SU-DHL-6 (cell line): ENCODE measurements at regions not wholly inside any gene's neighbourhood (a gene's known extent, or its start where the extent isn't known, plus 50 kb on each side); places are given as distances from the start of the nearest gene placed in this dataset.

Experiments used
- H2AFZ ChIP-seq: fragments of 200-600 bp; sonication (generic); 2 replicates; pipeline ENCODE4 v1.6.1; 2014; ENCODE audit warnings: low read depth, mild to moderate bottlenecking, moderate library complexity, mixed read lengths, antibody characterized with exemption, low read length; ENCODE audit not compliant: severe bottlenecking
- H3F3A ChIP-seq: fragments of 200-600 bp; shearing (Covaris generic); 2 replicates; pipeline ENCODE4 v1.6.0; 2016; ENCODE audit warnings: antibody characterized with exemption, mild to moderate bottlenecking; ENCODE audit not compliant: insufficient read depth
- H3K27ac ChIP-seq: fragments of 200-600 bp; sonication (generic); 2 replicates; pipeline ENCODE4 v1.5.1; 2016; ENCODE audit warnings: low read depth, mild to moderate bottlenecking, low read length, moderate library complexity, mixed read lengths
- H3K27me3 ChIP-seq: fragments of 200-600 bp; sonication (generic), shearing (Covaris generic); 2 replicates; pipeline ENCODE4 v1.6.0; 2014; ENCODE audit warnings: mild to moderate bottlenecking, low read length
- H3K36me3 ChIP-seq: fragments of 200-600 bp; sonication (generic); 2 replicates; pipeline ENCODE4 v1.6.1; 2014; ENCODE audit warnings: mild to moderate bottlenecking, low read length, mixed read lengths
- H3K4me2 ChIP-seq: fragments of 300-600, 200-600 bp; shearing (Covaris generic), sonication (generic); 2 replicates; pipeline ENCODE4 v1.6.0; 2014; ENCODE audit warnings: low read length, low read depth, mild to moderate bottlenecking; ENCODE audit not compliant: poor library complexity, severe bottlenecking
- H3K4me3 ChIP-seq: fragments of 200-600 bp; sonication (generic); 2 replicates; pipeline ENCODE4 v1.5.1; 2014; ENCODE audit warnings: antibody characterized with exemption, low read length, mild to moderate bottlenecking, mixed read lengths; ENCODE audit not compliant: insufficient read depth, poor library complexity, severe bottlenecking
- H3K79me2 ChIP-seq: fragments of 200-600 bp; sonication (generic); 2 replicates; pipeline ENCODE4 v1.6.1; 2014; ENCODE audit warnings: mild to moderate bottlenecking, low read length, moderate library complexity; ENCODE audit not compliant: insufficient read depth
- H3K9ac ChIP-seq: fragments of 200-600 bp; sonication (generic); 2 replicates; pipeline ENCODE4 v1.7.0; 2014; ENCODE audit warnings: mild to moderate bottlenecking, low read length
- H3K9me2 ChIP-seq: fragments of 200-600 bp; sonication (generic); replicated peaks from 2 replicates; pipeline ENCODE4 v1.6.1; 2014; ENCODE audit warnings: low read length; ENCODE audit not compliant: insufficient read depth
- H3K9me3 ChIP-seq: fragments of 200-600 bp; sonication (generic); 2 replicates; pipeline ENCODE4 v1.6.1; 2014; ENCODE audit warnings: low read length, mixed read lengths; ENCODE audit not compliant: insufficient read depth
- H4K20me1 ChIP-seq: fragments of 200-600 bp; sonication (generic); 2 replicates; pipeline ENCODE4 v1.6.1; 2014; ENCODE audit warnings: low read depth, mild to moderate bottlenecking, antibody characterized with exemption, low read length, moderate library complexity, mixed read lengths
- EZH2phosphoT487 ChIP-seq: fragments of 200-600 bp; sonication (generic), shearing (Covaris generic); conservative IDR thresholded peaks from 2 replicates; pipeline ENCODE4 v1.6.1; 2018; ENCODE audit warnings: mild to moderate bottlenecking, antibody characterized with exemption, low read length, moderate library complexity, mixed read lengths
- TF ChIP-seq, protein P1 (sequence below): fragments of 200-600 bp; sonication (generic); IDR thresholded peaks from one replicate; pipeline ENCODE4 v1.5.1; 2017; ENCODE audit warnings: antibody characterized with exemption, mild to moderate bottlenecking, low read length, moderate library complexity; ENCODE audit not compliant: insufficient read depth, poor library complexity, severe bottlenecking

DNA sequence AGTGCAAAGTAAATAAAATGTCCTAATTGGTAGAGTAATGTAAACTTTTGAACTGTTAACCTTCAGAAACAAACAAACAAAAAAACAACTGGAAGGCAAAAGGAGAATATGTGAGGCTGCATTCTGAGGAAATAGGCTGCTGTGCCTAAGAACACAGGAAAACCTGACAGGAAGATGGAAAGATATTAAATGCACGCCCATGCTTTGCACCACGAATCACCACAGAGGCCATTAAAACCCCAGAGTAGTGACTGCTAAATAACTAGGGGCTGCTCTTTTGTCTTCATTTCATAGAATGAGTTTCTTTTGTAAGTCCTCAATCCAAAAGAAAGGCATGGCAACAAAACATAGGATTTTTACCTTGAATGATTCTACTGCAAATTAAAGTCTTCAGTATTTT, 436.0 kb downstream of the RAB38 start:
- H3K27me3 ChIP-seq: no peaks in the 10 kb centered on the region
- H3K36me3 ChIP-seq: no peaks in the 10 kb centered on the region
- no peaks in the 10 kb centered on the region for H4K20me1 ChIP-seq
- no peaks in the 10 kb centered on the region for H3K9me2 ChIP-seq
- no peak overlapping the region for H3K4me3 ChIP-seq
- no peak overlapping the region for H3K9ac ChIP-seq
- TF ChIP-seq, protein P1, sequence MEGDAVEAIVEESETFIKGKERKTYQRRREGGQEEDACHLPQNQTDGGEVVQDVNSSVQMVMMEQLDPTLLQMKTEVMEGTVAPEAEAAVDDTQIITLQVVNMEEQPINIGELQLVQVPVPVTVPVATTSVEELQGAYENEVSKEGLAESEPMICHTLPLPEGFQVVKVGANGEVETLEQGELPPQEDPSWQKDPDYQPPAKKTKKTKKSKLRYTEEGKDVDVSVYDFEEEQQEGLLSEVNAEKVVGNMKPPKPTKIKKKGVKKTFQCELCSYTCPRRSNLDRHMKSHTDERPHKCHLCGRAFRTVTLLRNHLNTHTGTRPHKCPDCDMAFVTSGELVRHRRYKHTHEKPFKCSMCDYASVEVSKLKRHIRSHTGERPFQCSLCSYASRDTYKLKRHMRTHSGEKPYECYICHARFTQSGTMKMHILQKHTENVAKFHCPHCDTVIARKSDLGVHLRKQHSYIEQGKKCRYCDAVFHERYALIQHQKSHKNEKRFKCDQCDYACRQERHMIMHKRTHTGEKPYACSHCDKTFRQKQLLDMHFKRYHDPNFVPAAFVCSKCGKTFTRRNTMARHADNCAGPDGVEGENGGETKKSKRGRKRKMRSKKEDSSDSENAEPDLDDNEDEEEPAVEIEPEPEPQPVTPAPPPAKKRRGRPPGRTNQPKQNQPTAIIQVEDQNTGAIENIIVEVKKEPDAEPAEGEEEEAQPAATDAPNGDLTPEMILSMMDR: no peak
- TF ChIP-seq EZH2phosphoT487: no peak
- H2AFZ ChIP-seq: no peak overlapping the region
- H3F3A ChIP-seq: no peaks in the 10 kb centered on the region
- H3K79me2 ChIP-seq: no peaks in the 10 kb centered on the region
- no peak overlapping the region for H3K4me2 ChIP-seq
- H3K9me3 ChIP-seq: no peaks in the 10 kb centered on the region
- H3K27ac ChIP-seq: no peak overlapping the region

DNA sequence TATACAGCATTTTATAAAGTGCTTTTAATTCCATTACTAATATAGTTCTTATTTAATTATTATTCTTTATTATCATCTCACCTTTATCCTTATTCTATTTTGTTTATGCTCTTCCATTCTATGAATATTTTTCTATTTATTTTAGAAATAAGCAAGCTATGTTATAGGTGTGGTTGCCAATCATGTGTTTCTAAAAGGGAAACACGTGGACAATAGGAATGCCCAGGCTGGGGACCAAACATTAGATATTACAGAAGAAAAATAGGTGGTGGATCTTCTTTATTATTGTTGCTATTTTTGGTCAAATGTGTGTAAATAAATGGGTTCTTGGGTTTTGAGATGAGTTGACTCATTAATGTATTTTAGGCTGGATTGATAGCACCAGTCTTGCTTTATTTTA, 438.3 kb downstream of the RAB38 start:
- no peak overlapping the region for H3K9ac ChIP-seq
- H3K9me2 ChIP-seq: no peaks in the 10 kb centered on the region
- no peak overlapping the region for H2AFZ ChIP-seq
- no peak overlapping the region for H3K4me2 ChIP-seq
- no peaks in the 10 kb centered on the region for H3K9me3 ChIP-seq
- H3K27ac ChIP-seq: no peak overlapping the region
- H4K20me1 ChIP-seq: no peaks in the 10 kb centered on the region
- no peaks in the 10 kb centered on the region for H3F3A ChIP-seq
- no peaks in the 10 kb centered on the region for H3K27me3 ChIP-seq
- H3K79me2 ChIP-seq: no peaks in the 10 kb centered on the region
- no peak for TF ChIP-seq EZH2phosphoT487
- TF ChIP-seq, protein P1: no peak
- no peak overlapping the region for H3K4me3 ChIP-seq
- H3K36me3 ChIP-seq: no peaks in the 10 kb centered on the region

DNA sequence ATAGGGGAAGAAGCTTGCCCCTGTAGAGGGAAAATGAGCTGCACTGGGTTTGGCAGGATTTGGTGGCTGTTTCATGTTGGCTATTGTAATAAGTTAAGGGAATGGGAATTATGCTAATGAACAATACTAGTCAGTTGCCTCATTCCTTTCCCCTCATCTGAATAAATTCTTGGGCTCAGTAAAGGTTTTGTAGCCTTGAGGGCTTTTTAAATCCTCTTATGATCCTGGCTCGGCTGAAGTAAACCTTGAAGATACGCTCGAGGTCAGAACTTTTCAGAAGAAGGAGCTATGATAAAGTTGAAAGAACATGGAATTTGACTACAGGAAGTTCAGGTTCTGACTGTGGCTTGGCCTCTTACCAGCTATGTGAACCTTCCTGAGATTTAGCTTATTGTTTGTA, 448.7 kb downstream of the RAB38 start:
- H2AFZ ChIP-seq: no peak overlapping the region
- H3K9ac ChIP-seq: no peak overlapping the region
- no peaks in the 10 kb centered on the region for H3K79me2 ChIP-seq
- H3K27ac ChIP-seq: no peak overlapping the region
- H3K9me3 ChIP-seq: no peaks in the 10 kb centered on the region
- no peak for TF ChIP-seq EZH2phosphoT487
- TF ChIP-seq, protein P1: no peak
- H3F3A ChIP-seq: no peaks in the 10 kb centered on the region
- H4K20me1 ChIP-seq: no peaks in the 10 kb centered on the region
- no peak overlapping the region for H3K4me3 ChIP-seq
- H3K9me2 ChIP-seq: no peaks in the 10 kb centered on the region
- no peaks in the 10 kb centered on the region for H3K36me3 ChIP-seq
- no peak overlapping the region for H3K4me2 ChIP-seq
- H3K27me3 ChIP-seq: no peaks in the 10 kb centered on the region

DNA sequence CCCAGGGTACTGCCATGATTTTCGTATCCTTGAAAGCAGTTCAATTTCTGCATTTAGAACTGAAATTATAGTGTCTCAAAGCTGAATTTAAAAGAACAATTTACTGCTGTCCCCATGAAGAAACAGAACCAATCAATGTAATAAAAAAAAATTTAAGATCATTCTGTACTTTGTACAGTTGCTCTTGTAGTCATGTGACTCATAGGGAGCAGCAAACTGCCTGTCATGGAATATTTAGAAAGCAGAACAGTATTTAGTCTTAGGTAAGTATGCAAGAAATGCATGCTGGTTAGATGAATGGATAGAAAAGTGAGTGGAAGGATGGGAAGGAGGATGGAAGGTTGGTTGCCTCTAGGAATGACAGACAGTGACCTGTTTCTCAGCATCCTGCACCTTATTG, 450.9 kb downstream of the RAB38 start:
- H3K4me3 ChIP-seq: no peak overlapping the region
- no peaks in the 10 kb centered on the region for H3K27me3 ChIP-seq
- H3K36me3 ChIP-seq: no peaks in the 10 kb centered on the region
- no peaks in the 10 kb centered on the region for H4K20me1 ChIP-seq
- no peaks in the 10 kb centered on the region for H3K9me3 ChIP-seq
- no peaks in the 10 kb centered on the region for H3F3A ChIP-seq
- H3K79me2 ChIP-seq: no peaks in the 10 kb centered on the region
- H3K9me2 ChIP-seq: no peaks in the 10 kb centered on the region
- no peak overlapping the region for H3K9ac ChIP-seq
- no peak overlapping the region for H3K27ac ChIP-seq
- H2AFZ ChIP-seq: no peak overlapping the region
- TF ChIP-seq, protein P1: no peak
- no peak for TF ChIP-seq EZH2phosphoT487
- no peak overlapping the region for H3K4me2 ChIP-seq
